ENCODE measurements at regions not wholly inside any gene's neighbourhood (a gene's known extent, or its start where the extent isn't known, plus 50 kb on each side); places are given as distances from the start of the nearest gene placed in this dataset.

DNA sequence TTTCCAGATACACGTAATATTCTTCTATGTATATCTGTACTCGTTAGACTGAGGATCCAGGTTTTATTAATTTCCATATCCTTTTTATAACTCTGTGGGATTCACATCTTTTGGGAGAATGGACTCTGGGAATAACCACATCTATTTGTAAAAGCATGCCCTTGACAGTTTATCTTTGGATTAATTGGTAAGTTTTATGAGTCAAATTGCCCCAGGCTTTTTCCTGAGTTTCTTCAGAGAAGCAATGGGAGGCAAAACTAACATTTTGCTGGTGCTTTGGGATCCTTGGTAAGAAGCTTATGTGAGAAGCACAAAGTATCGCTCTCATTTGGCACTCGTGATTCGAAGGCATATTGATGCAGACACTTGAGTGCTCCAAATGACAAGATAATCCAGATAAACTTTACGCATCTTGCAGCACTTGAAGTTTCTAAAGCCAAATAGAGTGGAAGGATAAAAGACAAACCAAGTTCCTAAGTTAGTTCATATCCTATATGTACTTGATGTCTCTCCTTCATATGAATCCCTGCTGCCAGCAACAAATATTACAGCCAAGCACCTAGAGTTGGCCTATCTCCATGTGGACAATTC, 324.7 kb downstream of the TLE4 start:
- no peak for FAIRE-seq

- FAIRE-seq = no peak
These were observed 323.5 kb downstream of the TLE4 start for GRCh38 chr9:79895232-79895631.

- FAIRE-seq = no peak
These were observed 317.6 kb downstream of the TLE4 start for GRCh38 chr9:79889369-79889768.

DNA sequence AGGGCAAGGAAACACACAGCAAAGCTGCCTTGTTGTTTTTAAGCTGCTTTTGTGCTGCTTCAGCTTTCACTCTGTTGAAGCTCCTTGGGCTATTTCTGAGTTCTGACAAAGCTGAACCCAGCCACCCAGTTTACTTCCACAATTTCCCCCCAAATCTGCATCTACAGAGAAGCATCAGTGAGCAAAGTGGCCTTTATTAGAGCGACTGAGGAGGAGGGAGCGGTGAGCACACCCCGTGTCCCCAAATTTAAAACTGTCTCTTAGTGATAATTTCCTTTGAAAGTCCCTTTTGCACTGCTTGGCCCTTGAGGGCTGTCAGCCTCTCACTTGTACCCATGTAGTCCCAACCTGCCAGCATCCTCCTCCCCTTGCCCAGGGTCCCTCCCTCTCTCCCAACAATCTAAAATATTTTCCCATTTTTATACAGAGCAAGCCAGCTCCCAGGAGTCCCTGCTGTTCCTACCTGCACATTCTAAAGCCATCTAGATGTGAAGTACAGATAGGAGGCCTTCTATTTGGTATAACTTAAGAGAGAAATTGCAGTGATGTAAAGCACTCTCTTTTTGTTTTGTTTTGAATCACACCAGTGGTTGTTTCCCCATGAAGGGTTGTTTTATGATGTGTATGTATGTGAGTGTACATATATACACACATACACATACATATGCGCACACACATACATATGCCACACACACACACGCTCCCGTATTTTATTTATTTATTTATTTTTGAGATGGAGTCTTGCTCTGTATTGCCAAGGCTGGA, 313.5 kb downstream of the TLE4 start:
- no peak for FAIRE-seq

DNA sequence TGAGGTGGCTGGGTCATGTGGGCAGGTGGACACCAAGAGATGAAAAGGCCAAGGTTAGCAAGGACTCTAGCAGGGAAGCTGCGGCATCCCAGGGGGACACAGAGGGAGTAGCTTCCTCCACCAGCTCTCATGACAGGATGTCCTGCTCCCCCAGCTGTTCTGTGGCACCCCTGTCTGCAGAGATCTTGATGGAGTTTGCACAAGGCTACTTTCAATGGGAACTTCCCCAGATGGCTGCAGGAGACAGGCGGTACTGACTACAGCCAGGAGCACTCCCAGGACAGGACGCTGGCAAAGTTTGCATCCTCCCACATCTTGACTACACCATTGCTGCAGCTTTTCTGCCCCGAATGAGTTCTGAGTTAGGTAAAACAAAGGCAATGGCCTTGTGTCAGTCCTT, 312.8 kb downstream of the TLE4 start:
- no peak for FAIRE-seq

- FAIRE-seq = no peak
These were observed 311.4 kb downstream of the TLE4 start for GRCh38 chr9:79883073-79883645.

DNA sequence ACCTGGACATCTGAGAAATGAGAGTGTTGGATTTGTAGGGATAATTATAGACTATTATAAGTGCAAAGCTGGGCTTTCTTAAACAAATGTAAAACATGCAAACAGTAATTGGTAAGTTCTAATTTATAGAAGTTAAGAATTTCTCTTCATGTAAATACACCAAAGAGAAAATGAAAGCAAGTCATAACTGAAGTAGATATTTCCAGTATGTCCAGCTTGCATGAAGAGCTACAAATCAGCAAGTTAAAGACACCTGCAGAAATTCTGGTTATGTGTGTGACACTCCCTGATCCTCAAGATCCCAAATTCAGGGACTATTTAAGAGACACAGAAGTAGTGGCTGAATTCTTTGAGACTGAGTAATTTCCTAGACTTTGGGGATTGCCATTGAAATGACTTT, 308.9 kb downstream of the TLE4 start:
- no peak for FAIRE-seq

DNA sequence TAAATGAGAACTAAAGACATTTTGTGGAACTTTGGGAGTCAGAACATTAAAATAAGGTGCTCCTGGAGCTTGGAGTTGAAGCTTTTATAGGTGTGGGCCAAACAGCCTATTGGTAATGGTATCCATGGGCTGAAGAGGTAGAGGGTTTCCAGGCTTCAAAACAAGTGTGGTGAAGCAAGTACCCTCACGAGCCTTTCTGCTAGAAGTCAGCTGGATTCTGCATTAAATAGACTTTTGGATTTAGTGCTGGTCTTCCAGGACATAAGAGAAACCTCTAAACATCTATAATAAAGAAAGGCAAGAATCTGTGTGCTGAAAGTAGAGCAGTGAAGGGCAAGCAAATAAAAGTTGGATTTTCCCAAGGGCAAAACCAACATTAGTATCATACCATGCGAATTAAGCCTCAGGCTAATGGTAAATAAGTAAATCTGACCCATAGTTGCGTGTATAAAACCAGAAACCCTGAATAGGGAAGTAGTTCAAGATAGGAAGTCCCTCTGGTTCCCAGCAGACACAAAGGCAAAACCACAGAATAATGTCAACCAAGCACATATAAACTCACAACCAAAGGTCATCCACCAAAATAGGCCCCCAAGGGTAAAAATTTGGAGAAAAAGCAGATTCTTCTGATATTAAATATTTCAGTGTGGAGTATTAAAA, 306.3 kb downstream of the TLE4 start:
- no peak for FAIRE-seq

- no peak for FAIRE-seq
These were observed 296.9 kb downstream of the TLE4 start for GRCh38 chr9:79868567-79869189.

GRCh38 chr9:79862921-79863890, 291.4 kb downstream of the TLE4 start:
- FAIRE-seq = no peak

GRCh38 chr9:79858508-79858907, 286.7 kb downstream of the TLE4 start:
- FAIRE-seq = no peak

- no peak for FAIRE-seq
These were observed 285.4 kb downstream of the TLE4 start for GRCh38 chr9:79857188-79857587.

GRCh38 chr9:79847074-79847473, 275.3 kb downstream of the TLE4 start:
- FAIRE-seq = no peak

- FAIRE-seq = no peak
These were observed 258.0 kb downstream of the TLE4 start for GRCh38 chr9:79829566-79830302.

- no peak for FAIRE-seq
These were observed 252.5 kb downstream of the TLE4 start for GRCh38 chr9:79824265-79824664.

- FAIRE-seq = no peak
These were observed 245.8 kb downstream of the TLE4 start for GRCh38 chr9:79817438-79818004.

DNA sequence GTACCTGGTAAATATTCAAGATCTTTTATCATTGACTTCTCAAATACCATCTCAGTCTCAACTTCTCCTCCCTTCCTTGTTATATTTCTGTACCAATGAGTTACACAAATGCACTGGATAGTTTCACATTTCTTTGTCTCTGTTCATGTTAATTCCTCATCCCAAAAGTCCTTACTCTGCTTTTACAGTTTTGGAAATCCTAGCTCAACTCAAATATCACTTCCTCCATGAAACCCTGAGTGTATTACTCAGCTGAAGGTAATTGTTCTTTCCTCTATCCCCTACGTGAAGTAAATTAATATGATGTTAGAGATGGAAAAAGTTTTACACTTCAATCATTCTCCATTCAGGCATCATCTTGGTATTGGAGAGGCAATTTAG, 241.5 kb downstream of the TLE4 start:
- FAIRE-seq = no peak

DNA sequence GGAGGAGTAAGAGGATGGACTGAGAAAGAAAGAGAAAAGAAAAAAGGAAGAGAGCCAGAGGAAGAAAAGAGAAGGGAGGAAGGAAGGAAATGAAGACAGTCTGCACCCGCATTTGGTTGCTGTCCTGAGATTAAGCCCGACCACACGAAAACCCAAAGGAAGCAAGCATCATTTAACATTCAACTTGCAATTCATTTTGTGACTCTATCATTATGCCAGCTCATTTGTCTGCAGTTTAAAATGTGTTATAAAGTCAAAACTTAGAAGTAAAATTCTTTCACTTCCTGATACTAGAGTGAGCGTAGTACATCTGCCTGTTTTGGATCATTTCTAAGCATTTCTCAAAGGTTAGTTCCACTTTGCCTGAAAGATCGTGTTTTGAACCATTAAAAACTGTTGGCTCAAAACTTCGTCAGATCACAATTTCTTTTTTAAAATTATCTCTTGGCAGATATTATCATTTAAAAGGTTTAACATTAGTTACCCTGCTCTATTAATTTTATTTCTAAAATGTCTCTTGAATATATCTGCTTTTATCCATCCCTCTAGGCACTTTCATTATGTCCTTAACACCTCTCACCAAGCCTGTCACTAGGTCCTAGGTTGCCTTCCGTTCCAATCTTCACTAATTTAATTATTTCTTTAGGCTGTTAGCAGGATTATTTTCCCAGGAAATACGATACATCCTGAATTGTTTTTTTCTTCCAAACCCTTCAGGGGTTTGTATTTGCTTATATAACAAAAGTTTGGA, 240.9 kb downstream of the TLE4 start:
- FAIRE-seq = no peak

- FAIRE-seq = no peak
These were observed 240.3 kb downstream of the TLE4 start for GRCh38 chr9:79812099-79812498.

- FAIRE-seq = no peak
These were observed 238.2 kb downstream of the TLE4 start for GRCh38 chr9:79809931-79810330.

Measured in A204.1 (cell line).